HepG2 (cell line): ENCODE measurements at regions not wholly inside any gene's neighbourhood (a gene's known extent, or its start where the extent isn't known, plus 50 kb on each side); places are given as distances from the start of the nearest gene placed in this dataset.

ENCODE experiments used
- ATAC-seq: fragments of 200-7000 bp; cut with Tn5 transposase; 3 replicates; pipeline ENCODE4 v1.9.1; 2020; ENCODE audit warnings: mild to moderate bottlenecking, moderate library complexity
- BruUV-seq: library from RNA; stranded (reverse); fragments of 400-500 nt; replicated peaks from 2 replicates; lab custom pipeline; 2021; lab: Mats Ljungman, UMichigan
- CTCF ChIA-PET: fragments of 300-600 bp; formaldehyde crosslinking; extraction: SDS; loops from one replicate; lab custom pipeline; 2021; ENCODE audit warnings: low total read pairs, inconsistent platforms, low intra/inter-chr PET ratio; lab: Yijun Ruan, JAX
- POLR2A ChIA-PET: fragments of 350-600 bp; sonication (Branson Sonifier 250); formaldehyde crosslinking; loops from one replicate; lab custom pipeline; 2020; ENCODE audit warnings: antibody characterized with exemption, inconsistent platforms; lab: Yijun Ruan, JAX
- DNase-seq: peaks from one replicate; pipeline ENCODE4 v3.0.0-alpha.2; 2015; ENCODE audit warnings: low spot score
- FAIRE-seq: peaks from 3 replicates; lab custom pipeline; 2011; peaks lifted over from hg19 to GRCh38; lab: Jason Lieb, UNC
- H2AFZ ChIP-seq: one replicate; pipeline ENCODE4 v1.6.1; 2011; ENCODE audit warnings: low read length, inconsistent platforms
- H3K27ac ChIP-seq: fragments of 300-600 bp; 3 replicates; pipeline ENCODE4 v1.8.0; 2011; ENCODE audit warnings: mixed run types, mild to moderate bottlenecking, mixed read lengths, low read length, inconsistent platforms; ENCODE audit not compliant: insufficient read depth; ENCODE audit errors: extremely low read length
- H3K27me3 ChIP-seq, 2 experiments: fragments of 200-600 bp in 1 of 2; 2 replicates in 1 of 2; 3 replicates in 1 of 2; pipeline versions ENCODE4 v1.6.0 to v1.8.0; 2011; ENCODE audit warnings: low read length in 2 of 2, mild to moderate bottlenecking in 2 of 2, moderate library complexity in 2 of 2, inconsistent platforms in 1 of 2; ENCODE audit not compliant: insufficient read depth in 2 of 2, control insufficient read depth in 1 of 2
- H3K36me3 ChIP-seq, 2 experiments: fragments of 200-600 bp in 1 of 2; replicated peaks in 1 of 2; 2 replicates in 1 of 2; 3 replicates in 1 of 2; pipeline versions ENCODE4 v1.5.1 to v1.8.0; 2011; ENCODE audit warnings: low read length in 2 of 2, inconsistent platforms in 1 of 2; ENCODE audit not compliant: insufficient read depth in 2 of 2, control insufficient read depth in 1 of 2
- H3K4me1 ChIP-seq: 2 replicates; pipeline ENCODE4 v1.5.1; 2012; ENCODE audit warnings: low read length, inconsistent platforms; ENCODE audit not compliant: insufficient read depth
- H3K4me2 ChIP-seq: 2 replicates; pipeline ENCODE4 v1.6.0; 2011; ENCODE audit warnings: low read depth, low read length, inconsistent platforms
- H3K4me3 ChIP-seq, 3 experiments: fragments of 200-600 bp in 1 of 3; sonication (generic), shearing (Covaris generic) in 1 of 3; replicated peaks in 1 of 3; 2 replicates each; pipeline ENCODE4 v1.5.1; 2011 to 2016; ENCODE audit warnings: low read length in 3 of 3, inconsistent platforms in 2 of 3, low read depth in 2 of 3, mild to moderate bottlenecking in 2 of 3, control low read depth in 1 of 3, mixed read lengths in 1 of 3; ENCODE audit not compliant: insufficient read depth in 1 of 3
- H3K79me2 ChIP-seq: one replicate; pipeline ENCODE4 v1.6.1; 2011; ENCODE audit warnings: low read length, inconsistent platforms; ENCODE audit not compliant: insufficient read depth
- H3K9ac ChIP-seq: 2 replicates; pipeline ENCODE4 v1.6.0; 2011; ENCODE audit warnings: mild to moderate bottlenecking, low read depth, low read length, inconsistent platforms; ENCODE audit not compliant: insufficient read depth
- H3K9me3 ChIP-seq: 2 replicates; pipeline ENCODE4 v1.5.1; 2012; ENCODE audit warnings: mild to moderate bottlenecking, low read length
- H4K20me1 ChIP-seq: 2 replicates; pipeline ENCODE4 v1.6.0; 2011; ENCODE audit warnings: inconsistent platforms, mild to moderate bottlenecking, low read length, moderate library complexity; ENCODE audit not compliant: insufficient read depth
- E2F1 ChIP-seq: sonication (generic); formaldehyde crosslinking; IDR thresholded peaks from 2 replicates; pipeline ENCODE4 v1.5.0; 2020; ENCODE audit warnings: missing genetic modification reagents
- GZF1 ChIP-seq: sonication (generic); formaldehyde crosslinking; IDR thresholded peaks from 2 replicates; pipeline ENCODE4 v1.5.1; 2020; ENCODE audit warnings: mild to moderate bottlenecking, missing genetic modification reagents
- MAX ChIP-seq: IDR thresholded peaks from 2 replicates; pipeline ENCODE4 v1.6.1; 2012; ENCODE audit warnings: inconsistent platforms
- MBD4 ChIP-seq: IDR thresholded peaks from 2 replicates; pipeline ENCODE4 v1.6.1; 2012; ENCODE audit warnings: low read length, inconsistent platforms, borderline replicate concordance
- MTERF4 ChIP-seq: sonication (generic); formaldehyde crosslinking; IDR thresholded peaks from 2 replicates; pipeline ENCODE4 v1.8.0; 2023; ENCODE audit warnings: mild to moderate bottlenecking, missing genetic modification reagents
- NR1H2 ChIP-seq: sonication (generic); formaldehyde crosslinking; IDR thresholded peaks from 2 replicates; pipeline ENCODE4 v1.8.1; 2022; ENCODE audit warnings: low read depth, missing genetic modification reagents, borderline replicate concordance
- PCBP1 ChIP-seq: fragments of 200-400 bp; formaldehyde crosslinking; IDR thresholded peaks from 2 replicates; pipeline ENCODE4 v1.6.1; 2017; ENCODE audit warnings: mild to moderate bottlenecking, low read depth, low read length, borderline replicate concordance
- RAD51 ChIP-seq: fragments of 450-650 bp; IDR thresholded peaks from 2 replicates; pipeline ENCODE4 v1.6.1; 2016; ENCODE audit warnings: borderline replicate concordance
- RFX1 ChIP-seq: fragments of 450-650 bp; IDR thresholded peaks from 2 replicates; pipeline ENCODE4 v1.6.1; 2017
- TEF ChIP-seq: sonication (generic); formaldehyde crosslinking; IDR thresholded peaks from 2 replicates; pipeline ENCODE4 v1.5.0; 2020; ENCODE audit warnings: missing genetic modification reagents
- ZFYVE20 ChIP-seq: sonication (generic); formaldehyde crosslinking; IDR thresholded peaks from 2 replicates; pipeline ENCODE4 v1.8.0; 2023; ENCODE audit warnings: low read depth, mild to moderate bottlenecking, moderate library complexity, missing genetic modification reagents, borderline replicate concordance
- ZNF33B ChIP-seq: sonication (generic); formaldehyde crosslinking; IDR thresholded peaks from 2 replicates; pipeline ENCODE4 v1.5.1; 2020; ENCODE audit warnings: mild to moderate bottlenecking, missing genetic modification reagents
- ZNF367 ChIP-seq: sonication (generic); formaldehyde crosslinking; IDR thresholded peaks from 2 replicates; pipeline ENCODE4 v1.4.0; 2020; ENCODE audit warnings: missing genetic modification reagents, borderline replicate concordance
- ZNF431 ChIP-seq: sonication (generic); formaldehyde crosslinking; IDR thresholded peaks from 2 replicates; pipeline ENCODE4 v1.9.0; 2022; ENCODE audit warnings: missing genetic modification reagents, low read depth, mild to moderate bottlenecking, borderline replicate concordance
- ZNF782 ChIP-seq: sonication (generic); formaldehyde crosslinking; IDR thresholded peaks from 2 replicates; pipeline ENCODE4 v1.4.0; 2020; ENCODE audit warnings: missing genetic modification reagents, mild to moderate bottlenecking, borderline replicate concordance
- WGBS: methylation state at CpG from one replicate; pipeline ENCODE4 v1.1.6; 2017; ENCODE audit warnings: low lambda C conversion rate; 5-methylcytosine and 5-hydroxymethylcytosine counted together
- in situ Hi-C: cut with HindIII; loops from 2 replicates; pipeline ENCODE4 v1.10.0; 2017; ENCODE audit warnings: low pct_unique_long_range_greater_than_20kb; ENCODE audit not compliant: extremely low pct_ligation_motif_present
- intact Hi-C: fragments of 100-400 bp; cut with micrococcal nuclease; formaldehyde crosslinking; loops from one replicate; pipeline ENCODE4 v1.10.0; 2022; ENCODE audit not compliant: unreplicated experiment
- TF ChIP-seq, protein P1 (sequence below): sonication (generic); formaldehyde crosslinking; IDR thresholded peaks from 2 replicates; pipeline ENCODE4 v1.4.0; 2020; ENCODE audit warnings: mild to moderate bottlenecking, missing genetic modification reagents

GRCh38 chr16:63904930-63905329 lies 1216.9 kb downstream of the CDH11 start:
- POLR2A ChIA-PET: no interaction called here
- WGBS: 14% methylated on average over 1 of the region's 2 CpGs
- CTCF ChIA-PET: no interaction called here

More at GRCh38 chr16:63904930-63905329, 1216.9 kb downstream of the CDH11 start:
- no peak for TF ChIP-seq MAX
- TF ChIP-seq RFX1: no peak
- TF ChIP-seq PCBP1: no peak
- TF ChIP-seq ZFYVE20 (CRISPR knock-in tag): no peak
- no peak for TF ChIP-seq ZNF367
- no peak for TF ChIP-seq NR1H2 (CRISPR knock-in tag)
- TF ChIP-seq E2F1 (CRISPR knock-in tag): no peak
- no peak for TF ChIP-seq GZF1 (CRISPR knock-in tag)
- TF ChIP-seq TEF (CRISPR knock-in tag): no peak
- TF ChIP-seq MBD4: no peak
- TF ChIP-seq MTERF4 (CRISPR knock-in tag): no peak
- TF ChIP-seq ZNF782: no peak
- TF ChIP-seq, protein P1, sequence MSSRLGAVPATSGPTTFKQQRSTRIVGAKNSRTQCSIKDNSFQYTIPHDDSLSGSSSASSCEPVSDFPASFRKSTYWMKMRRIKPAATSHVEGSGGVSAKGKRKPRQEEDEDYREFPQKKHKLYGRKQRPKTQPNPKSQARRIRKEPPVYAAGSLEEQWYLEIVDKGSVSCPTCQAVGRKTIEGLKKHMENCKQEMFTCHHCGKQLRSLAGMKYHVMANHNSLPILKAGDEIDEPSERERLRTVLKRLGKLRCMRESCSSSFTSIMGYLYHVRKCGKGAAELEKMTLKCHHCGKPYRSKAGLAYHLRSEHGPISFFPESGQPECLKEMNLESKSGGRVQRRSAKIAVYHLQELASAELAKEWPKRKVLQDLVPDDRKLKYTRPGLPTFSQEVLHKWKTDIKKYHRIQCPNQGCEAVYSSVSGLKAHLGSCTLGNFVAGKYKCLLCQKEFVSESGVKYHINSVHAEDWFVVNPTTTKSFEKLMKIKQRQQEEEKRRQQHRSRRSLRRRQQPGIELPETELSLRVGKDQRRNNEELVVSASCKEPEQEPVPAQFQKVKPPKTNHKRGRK (CRISPR knock-in tag): no peak
- no peak for TF ChIP-seq ZNF33B (CRISPR knock-in tag)
- no peak for TF ChIP-seq ZNF431
- TF ChIP-seq RAD51: no peak
- in situ Hi-C loops (no loop called here), intact Hi-C loops (no loop called here)
- Histone ChIP-seq H2AFZ (no peak overlapping the region), H3K9me3 (peaks cover 64% of the 10 kb centered on the region), H3K27me3 (no peaks in the 10 kb centered on the region), H3K36me3 (no peaks in the 10 kb centered on the region), H3K4me2 (no peak overlapping the region), H3K4me3 (no peak overlapping the region), H3K27ac (no peak overlapping the region), H4K20me1 (no peaks in the 10 kb centered on the region), H3K79me2 (no peaks in the 10 kb centered on the region), H3K4me1 (no peaks in the 10 kb centered on the region), H3K9ac (no peak overlapping the region)
- FAIRE-seq (no peak), ATAC-seq (no peak), DNase-seq (no peak)
- BruUV-seq: no TSS peak
